GM21381 (cell line): ENCODE measurements at regions not wholly inside any gene's neighbourhood (a gene's known extent, or its start where the extent isn't known, plus 50 kb on each side); places are given as distances from the start of the nearest gene placed in this dataset.
"Not testable (repeated sequence)": the region's sequence is repeated elsewhere in the genome, so short reads cannot be mapped to it uniquely, and the experiment has no call there.

Experiments used
- ATAC-seq: cut with Tn5 transposase; IDR thresholded peaks from one replicate; pipeline ENCODE4 v1.9.1; 2021; ENCODE audit warnings: mild to moderate bottlenecking, moderate library complexity; ENCODE audit not compliant: unreplicated experiment

- no peak for ATAC-seq
Measured at GRCh38 chr6:16950302-16950701, 151.5 kb upstream of the STMND1 start.

- no peak for ATAC-seq
Measured at GRCh38 chr6:16949716-16950115, 152.1 kb upstream of the STMND1 start.

- no peak for ATAC-seq
Measured at GRCh38 chr6:16948396-16948795, 153.5 kb upstream of the STMND1 start.

- no peak for ATAC-seq
Measured at GRCh38 chr6:16947375-16948015, 154.4 kb upstream of the STMND1 start.

GRCh38 chr6:16944596-16944995 lies 157.3 kb upstream of the STMND1 start:
- ATAC-seq: no peak

- ATAC-seq: no peak
Measured at GRCh38 chr6:16939839-16940238, 162.0 kb upstream of the STMND1 start.

DNA sequence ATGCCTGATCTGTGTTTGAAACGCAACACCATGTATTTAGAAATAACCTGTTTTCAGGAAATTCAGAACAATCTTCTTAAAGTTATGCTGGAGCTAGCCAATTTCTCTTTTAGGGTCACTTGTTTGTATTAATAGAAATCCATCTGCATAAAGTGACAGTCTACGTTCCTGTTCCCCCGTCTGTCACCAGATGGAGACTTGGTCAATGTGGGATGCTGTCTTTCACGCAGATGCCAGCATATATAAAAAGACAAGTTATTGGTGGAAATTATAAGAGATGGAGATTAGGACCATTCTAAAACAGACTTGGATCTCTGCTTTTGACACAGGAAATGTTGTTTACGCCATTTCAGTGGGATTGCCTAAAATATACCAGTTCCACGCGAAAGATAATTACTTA lies 162.5 kb upstream of the STMND1 start:
- ATAC-seq: no peak

- ATAC-seq: no peak
Measured at GRCh38 chr6:16936893-16937292, 165.0 kb upstream of the STMND1 start.

DNA sequence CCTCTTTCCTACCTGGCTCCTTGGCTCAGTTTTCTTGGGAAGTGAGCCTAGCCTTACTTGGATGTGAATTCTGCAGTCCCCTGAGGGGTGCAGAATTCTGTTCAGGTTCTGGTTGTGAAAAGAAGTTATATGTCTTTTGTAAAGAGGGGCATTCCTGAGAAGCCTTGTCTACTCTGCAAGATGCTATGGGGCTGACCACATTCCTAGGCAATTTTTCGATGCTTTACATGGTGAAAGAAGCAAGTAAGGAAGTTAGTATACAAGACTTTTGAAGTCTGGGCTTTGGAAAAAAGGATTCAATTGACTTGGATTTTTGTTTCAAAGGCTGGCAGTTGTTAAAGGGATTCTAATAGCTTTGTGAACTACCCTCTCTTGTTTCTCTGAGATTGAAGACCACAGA lies 167.9 kb upstream of the STMND1 start:
- ATAC-seq: no peak

GRCh38 chr6:16933532-16933931 lies 168.3 kb upstream of the STMND1 start:
- ATAC-seq: no peak

DNA sequence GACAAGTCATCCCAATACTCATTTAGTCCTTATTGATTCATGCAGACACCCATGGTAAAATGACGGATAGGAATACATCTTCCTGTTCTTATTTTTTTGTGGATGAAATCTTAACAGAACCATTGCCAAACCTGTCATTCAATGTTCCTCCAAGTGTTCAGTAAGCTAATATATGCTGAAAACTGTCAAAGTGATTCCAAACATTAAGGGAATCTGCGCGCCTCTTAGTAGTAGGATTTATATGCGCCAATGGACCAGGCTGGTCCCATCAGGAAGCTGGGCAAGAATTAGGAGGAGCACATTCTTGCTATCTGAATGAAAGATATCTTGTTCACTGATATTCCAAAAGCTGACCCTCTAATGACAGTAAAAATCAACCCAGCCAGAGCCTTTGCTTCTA lies 168.9 kb upstream of the STMND1 start:
- no peak for ATAC-seq

- ATAC-seq: not testable (repeated sequence)
Measured at GRCh38 chr6:16931079-16931478, 169.8 kb upstream of the ATXN1 start.

GRCh38 chr6:16930432-16930831 lies 169.2 kb upstream of the ATXN1 start:
- no peak for ATAC-seq

DNA sequence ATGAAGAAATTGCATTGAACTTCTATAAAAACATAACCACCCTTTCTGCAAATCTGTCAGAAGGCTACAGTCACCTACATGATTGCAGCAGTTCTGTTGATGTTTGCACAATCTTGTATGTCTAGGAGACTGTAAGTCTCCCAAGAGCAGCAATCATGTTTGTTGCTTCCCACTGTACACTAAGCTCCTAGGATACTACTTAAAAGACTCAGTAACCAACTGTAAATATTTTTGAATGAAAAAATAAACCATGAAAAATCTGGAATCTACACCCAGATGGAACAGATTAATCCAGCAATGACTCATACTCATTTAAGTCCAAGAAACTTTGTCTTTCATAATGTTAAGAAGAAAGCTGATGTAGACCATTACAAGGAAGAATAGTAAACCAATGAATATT lies 168.5 kb upstream of the ATXN1 start:
- ATAC-seq: no peak

DNA sequence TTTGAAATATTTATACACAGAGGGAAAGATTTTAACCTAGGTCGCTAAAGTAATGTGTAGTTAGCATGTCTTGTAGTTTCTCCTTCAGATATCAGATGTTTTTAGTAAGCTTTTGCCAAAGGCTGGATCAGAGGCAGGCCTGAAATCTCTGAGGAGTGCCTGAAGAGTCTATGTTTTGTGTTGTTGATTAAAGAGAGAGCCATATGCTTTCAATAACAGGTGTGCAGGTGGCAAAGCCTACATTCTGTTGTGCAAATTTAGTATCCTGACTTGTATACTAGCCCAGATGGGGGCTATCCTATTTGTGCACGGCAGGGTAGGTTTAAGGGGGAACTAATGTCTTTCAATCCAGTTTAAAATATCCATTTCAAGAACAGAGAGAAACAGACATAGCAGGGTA lies 167.1 kb upstream of the ATXN1 start:
- no peak for ATAC-seq

DNA sequence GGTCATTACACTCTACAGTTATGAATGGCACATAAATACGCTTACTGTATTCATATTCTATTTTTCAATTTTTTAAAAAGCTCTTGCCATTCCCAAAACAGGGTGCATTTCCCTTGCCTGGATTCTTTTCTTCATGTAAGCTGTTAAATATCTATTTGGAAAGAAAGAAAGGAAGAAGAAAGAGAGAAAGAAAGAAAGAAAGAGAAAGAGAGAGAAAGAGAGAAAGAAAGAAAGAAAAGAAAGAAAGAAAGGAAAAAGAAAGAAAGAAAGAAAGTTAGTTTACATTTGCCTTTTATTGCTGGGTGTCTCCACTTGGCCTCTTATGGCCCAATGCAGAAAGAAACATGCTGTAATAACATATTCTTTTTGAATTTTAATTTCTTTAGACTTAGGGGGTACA lies 165.9 kb upstream of the ATXN1 start:
- ATAC-seq: no peak

GRCh38 chr6:16925461-16925860 lies 164.2 kb upstream of the ATXN1 start:
- ATAC-seq: no peak

DNA sequence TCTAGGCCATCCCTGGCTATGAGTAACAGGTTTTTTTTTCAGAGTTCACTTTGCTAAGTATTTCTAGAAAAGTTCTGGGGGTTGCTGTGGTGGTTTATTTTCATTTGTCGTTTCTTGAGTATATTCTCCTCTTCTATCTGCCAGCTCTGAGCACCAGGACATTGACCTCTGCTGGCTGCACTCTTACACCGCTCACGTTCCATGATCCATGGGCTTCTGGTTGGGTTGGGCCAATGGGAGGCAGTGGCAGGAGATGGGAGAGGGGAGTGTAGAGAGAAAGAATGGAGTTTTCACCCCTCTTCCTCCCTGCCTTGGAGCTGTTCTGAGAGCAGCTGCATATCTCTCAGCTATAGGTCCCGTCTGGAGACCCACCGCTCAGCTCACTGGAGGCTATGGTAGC lies 161.0 kb upstream of the ATXN1 start:
- ATAC-seq: no peak

DNA sequence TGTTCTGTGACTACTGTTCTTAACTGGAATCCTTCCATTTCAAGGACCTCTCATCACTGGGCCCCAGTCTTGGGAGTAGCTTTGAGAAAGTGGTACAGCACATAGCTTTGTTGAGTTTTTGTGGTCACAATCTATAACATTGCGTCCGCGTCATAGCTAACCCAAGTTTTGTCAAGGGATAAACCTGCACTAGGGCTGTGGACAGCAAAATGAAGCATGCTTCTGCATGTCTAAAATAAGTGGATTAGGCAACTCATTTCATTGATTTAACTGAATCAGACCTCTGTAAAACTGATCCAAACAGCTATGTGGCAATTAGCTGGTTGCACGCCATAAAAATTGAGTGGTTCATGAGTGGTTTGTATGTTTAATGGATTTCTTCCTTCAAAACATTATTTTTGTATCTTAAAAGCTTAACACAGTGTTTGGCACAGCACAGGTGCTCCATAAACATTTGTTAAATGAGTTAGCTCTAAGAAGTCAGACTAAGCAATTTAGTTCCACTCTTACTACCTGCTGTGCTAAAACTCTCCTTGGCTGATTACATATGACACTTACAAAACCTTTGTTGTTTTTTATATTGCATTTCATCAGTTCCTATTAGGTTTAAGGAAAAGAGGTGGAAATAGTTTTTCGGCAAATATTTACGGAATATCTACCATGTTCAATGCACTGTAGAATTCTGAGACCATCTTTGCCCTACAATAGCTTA lies 160.3 kb upstream of the ATXN1 start:
- no peak for ATAC-seq

DNA sequence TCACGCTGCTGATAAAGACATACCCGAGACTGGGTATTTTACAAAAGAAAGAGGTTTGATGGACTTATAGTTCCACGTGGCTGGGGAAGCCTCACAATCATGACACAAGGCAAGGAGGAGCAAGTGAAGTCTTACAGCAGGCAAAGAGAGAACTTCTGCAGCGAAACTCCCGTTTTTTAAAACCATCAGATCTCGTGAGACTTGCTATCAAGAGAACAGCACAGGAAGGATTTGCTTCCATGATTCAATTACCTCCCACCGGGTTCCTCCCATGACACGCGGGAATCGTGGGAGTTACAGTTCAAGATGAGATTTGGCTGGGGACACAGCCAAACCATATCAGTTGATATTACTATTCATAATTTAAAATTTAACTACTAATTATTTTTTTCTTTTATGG lies 157.3 kb upstream of the ATXN1 start:
- ATAC-seq: no peak

DNA sequence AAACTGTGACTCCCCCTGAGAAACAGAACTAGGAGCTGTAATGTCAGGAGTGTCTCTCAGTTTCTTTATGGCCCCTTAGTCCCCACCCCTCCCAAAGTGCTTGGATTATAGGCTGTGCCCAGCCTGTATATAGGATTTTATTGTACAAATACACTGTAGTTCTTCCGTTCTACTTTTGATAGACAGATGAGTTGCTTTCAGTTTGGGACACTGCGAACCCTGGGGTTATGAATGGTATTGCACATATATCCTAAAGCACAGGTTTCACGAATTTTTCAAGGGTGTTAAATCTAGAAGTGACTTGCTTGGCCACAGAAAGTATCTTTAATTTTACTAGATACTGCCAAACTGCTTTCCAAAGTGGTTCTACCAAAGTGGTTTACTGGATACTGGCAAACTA lies 152.9 kb upstream of the ATXN1 start:
- no peak for ATAC-seq

- ATAC-seq: no peak
Measured at GRCh38 chr6:16912756-16913155, 151.5 kb upstream of the ATXN1 start.

DNA sequence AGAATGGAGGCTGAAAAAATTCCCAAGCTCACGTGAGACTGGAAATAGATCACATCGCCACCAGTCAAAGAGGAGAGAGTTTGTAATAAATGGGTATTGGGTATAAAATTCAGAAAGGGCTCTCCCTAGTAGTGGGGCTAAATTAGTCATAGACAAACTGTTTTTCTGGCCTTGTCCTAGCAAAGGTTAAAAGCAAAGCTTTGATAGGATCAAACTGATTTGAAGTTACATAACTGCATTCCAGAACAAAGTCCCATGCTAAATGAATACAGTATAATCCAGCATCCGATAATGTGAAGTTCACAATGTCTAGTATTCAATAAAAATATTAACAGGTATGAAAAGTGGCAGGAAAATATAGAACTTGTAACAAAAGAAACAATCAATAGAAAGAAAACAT lies 149.8 kb upstream of the ATXN1 start:
- ATAC-seq: no peak
